Tibial nerve (tissue), 4 donors: ENCODE measurements at regions not wholly inside any gene's neighbourhood (a gene's known extent, or its start where the extent isn't known, plus 50 kb on each side); places are given as distances from the start of the nearest gene placed in this dataset.

ENCODE experiments used
- CTCF ChIP-seq, 5 experiments: fragments of 200-600 bp in 3 of 5; fragments of 450-650 bp in 2 of 5; sonication (generic) in 3 of 5; IDR thresholded peaks; one replicate each; pipeline ENCODE4 v1.5.1; 2016 to 2019; ENCODE audit warnings: antibody characterized with exemption in 5 of 5, mild to moderate bottlenecking in 3 of 5, moderate library complexity in 2 of 5
- EP300 ChIP-seq, 2 donors: sonication (generic); formaldehyde crosslinking; IDR thresholded peaks; one replicate each; pipeline ENCODE4 v1.6.1; 2017; ENCODE audit warnings: antibody characterized with exemption in 2 of 2, mild to moderate bottlenecking in 1 of 2
- POLR2A ChIP-seq, 2 donors: fragments of 450-650 bp; IDR thresholded peaks; one replicate each; pipeline ENCODE4 v1.6.1; 2017; ENCODE audit warnings: antibody characterized with exemption in 2 of 2, mild to moderate bottlenecking in 2 of 2, moderate library complexity in 2 of 2

DNA sequence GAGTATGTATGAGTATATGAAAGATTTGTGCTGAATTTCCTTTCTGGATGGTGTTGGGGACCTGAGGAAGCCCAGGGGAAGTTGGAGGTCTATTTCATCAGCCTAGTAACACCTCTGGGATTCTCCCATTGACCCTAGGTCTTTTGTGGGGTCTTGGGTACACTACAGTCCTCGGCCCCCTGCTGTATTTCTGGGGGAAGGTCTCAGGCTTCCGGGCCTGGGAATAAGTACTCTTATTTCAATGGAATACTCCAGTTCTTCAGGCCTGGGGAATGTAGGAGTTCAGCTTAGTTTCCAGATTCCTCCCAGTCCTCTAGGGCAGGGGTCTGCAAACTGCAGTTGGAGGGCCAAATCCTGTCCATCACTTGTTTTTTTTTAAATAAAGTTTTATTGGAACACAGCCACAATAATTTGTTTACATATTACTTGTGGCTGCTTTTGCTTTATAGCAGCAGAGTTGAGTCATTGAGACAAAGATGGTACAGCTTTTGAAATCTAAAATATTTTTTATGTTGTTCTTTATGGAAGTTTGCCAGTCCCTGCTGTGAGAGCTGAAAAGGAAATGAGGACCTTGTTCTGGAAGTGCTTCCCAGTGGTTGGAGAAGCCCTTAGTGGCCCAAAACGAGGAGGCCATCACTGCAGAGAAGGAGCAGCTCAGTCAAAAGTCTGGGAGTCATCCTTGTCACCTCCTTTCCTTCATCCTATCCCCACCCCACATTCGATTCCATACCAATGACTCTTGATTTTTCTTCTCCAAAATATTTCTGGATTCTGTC lies 142.5 kb upstream of the HS3ST2 start:
- TF ChIP-seq CTCF (IDR thresholded peaks at IDR 0.05) (no peak), EP300 (IDR thresholded peaks at IDR 0.05) (no peak), POLR2A (IDR thresholded peaks at IDR 0.05) (no peak)
